Mesothelial cell of epicardium (in vitro differentiated cells): ENCODE measurements at regions not wholly inside any gene's neighbourhood (a gene's known extent, or its start where the extent isn't known, plus 50 kb on each side); places are given as distances from the start of the nearest gene placed in this dataset.
"Not testable (repeated sequence)": the region's sequence is repeated elsewhere in the genome, so short reads cannot be mapped to it uniquely, and the experiment has no call there.

Source experiments
- DNase-seq, 2 experiments: peaks; one replicate each; pipeline ENCODE4 v3.0.0; 2021; ENCODE audit warnings: low spot score in 2 of 2; ENCODE audit not compliant: unreplicated experiment in 2 of 2
- H3K27ac Mint-ChIP-seq: 2 replicates; pipeline ENCODE4 v1.8.0; 2021; ENCODE audit warnings: mixed read lengths
- H3K27me3 Mint-ChIP-seq: 2 replicates; pipeline ENCODE4 v1.8.0; 2021; ENCODE audit warnings: low read depth, mixed read lengths
- H3K36me3 Mint-ChIP-seq: 2 replicates; pipeline ENCODE4 v1.8.0; 2021; ENCODE audit warnings: mixed read lengths
- H3K4me1 Mint-ChIP-seq: 2 replicates; pipeline ENCODE4 v1.8.0; 2021; ENCODE audit warnings: mixed read lengths
- H3K4me3 Mint-ChIP-seq: 2 replicates; pipeline ENCODE4 v1.8.0; 2021; ENCODE audit warnings: mild to moderate bottlenecking, moderate library complexity, mixed read lengths
- H3K9me3 Mint-ChIP-seq: 2 replicates; pipeline ENCODE4 v1.8.0; 2021; ENCODE audit warnings: mixed read lengths
- TF ChIP-seq, protein P1 (sequence below): fragments of 200-600 bp; sonication (generic); IDR thresholded peaks from one replicate; pipeline ENCODE4 v1.5.0; 2021; ENCODE audit warnings: antibody characterized with exemption; ENCODE audit not compliant: unreplicated experiment

GRCh38 chr7:68828575-68828974, 769.7 kb upstream of the AUTS2 start:
- TF ChIP-seq, protein P1, sequence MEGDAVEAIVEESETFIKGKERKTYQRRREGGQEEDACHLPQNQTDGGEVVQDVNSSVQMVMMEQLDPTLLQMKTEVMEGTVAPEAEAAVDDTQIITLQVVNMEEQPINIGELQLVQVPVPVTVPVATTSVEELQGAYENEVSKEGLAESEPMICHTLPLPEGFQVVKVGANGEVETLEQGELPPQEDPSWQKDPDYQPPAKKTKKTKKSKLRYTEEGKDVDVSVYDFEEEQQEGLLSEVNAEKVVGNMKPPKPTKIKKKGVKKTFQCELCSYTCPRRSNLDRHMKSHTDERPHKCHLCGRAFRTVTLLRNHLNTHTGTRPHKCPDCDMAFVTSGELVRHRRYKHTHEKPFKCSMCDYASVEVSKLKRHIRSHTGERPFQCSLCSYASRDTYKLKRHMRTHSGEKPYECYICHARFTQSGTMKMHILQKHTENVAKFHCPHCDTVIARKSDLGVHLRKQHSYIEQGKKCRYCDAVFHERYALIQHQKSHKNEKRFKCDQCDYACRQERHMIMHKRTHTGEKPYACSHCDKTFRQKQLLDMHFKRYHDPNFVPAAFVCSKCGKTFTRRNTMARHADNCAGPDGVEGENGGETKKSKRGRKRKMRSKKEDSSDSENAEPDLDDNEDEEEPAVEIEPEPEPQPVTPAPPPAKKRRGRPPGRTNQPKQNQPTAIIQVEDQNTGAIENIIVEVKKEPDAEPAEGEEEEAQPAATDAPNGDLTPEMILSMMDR: no peak
- peaks cover 35% of the 10 kb centered on the region for H3K9me3 Mint-ChIP-seq
- peaks cover 5% of the 10 kb centered on the region for H3K36me3 Mint-ChIP-seq
- no peaks in the 10 kb centered on the region for H3K4me1 Mint-ChIP-seq
- no peak overlapping the region for H3K27ac Mint-ChIP-seq
- no peaks in the 10 kb centered on the region for H3K27me3 Mint-ChIP-seq
- H3K4me3 Mint-ChIP-seq: no peak overlapping the region
- no peak for DNase-seq

- TF ChIP-seq, protein P1: no peak
- H3K36me3 Mint-ChIP-seq: peaks cover 5% of the 10 kb centered on the region
- H3K9me3 Mint-ChIP-seq: peaks cover 16% of the 10 kb centered on the region
- no peaks in the 10 kb centered on the region for H3K27me3 Mint-ChIP-seq
- no peak overlapping the region for H3K4me3 Mint-ChIP-seq
- no peak for DNase-seq
- H3K4me1 Mint-ChIP-seq: no peaks in the 10 kb centered on the region
- H3K27ac Mint-ChIP-seq: no peak overlapping the region
Observed at GRCh38 chr7:68833422-68833821, 764.9 kb upstream of the AUTS2 start.

DNA sequence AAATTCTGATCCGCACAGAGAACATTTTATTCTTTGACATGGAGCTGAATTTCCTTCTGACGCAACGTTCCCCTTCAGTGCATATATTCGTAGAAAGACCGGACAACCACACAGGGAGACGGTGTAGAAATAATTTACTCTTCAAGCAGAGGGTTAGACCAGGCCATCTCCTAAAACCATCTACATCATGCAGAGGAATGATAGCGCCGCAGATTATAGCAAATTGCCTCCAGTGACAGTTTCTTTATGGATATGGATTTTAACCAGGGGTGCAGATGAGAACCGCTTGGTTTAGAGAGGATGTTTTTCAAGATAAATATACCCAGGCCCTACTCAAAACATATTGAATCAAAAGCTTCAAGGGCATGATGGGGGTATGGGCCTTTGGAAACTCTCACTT, 759.3 kb upstream of the AUTS2 start:
- TF ChIP-seq, protein P1: no peak
- Mint-ChIP-seq H3K4me3 (no peak overlapping the region), H3K4me1 (peaks cover 11% of the 10 kb centered on the region), H3K9me3 (no peaks in the 10 kb centered on the region), H3K36me3 (no peaks in the 10 kb centered on the region), H3K27ac (no peak overlapping the region), H3K27me3 (no peaks in the 10 kb centered on the region)
- no peak for DNase-seq

- no peaks in the 10 kb centered on the region for H3K9me3 Mint-ChIP-seq
- H3K4me1 Mint-ChIP-seq: peaks cover 11% of the 10 kb centered on the region
- no peaks in the 10 kb centered on the region for H3K36me3 Mint-ChIP-seq
- H3K27me3 Mint-ChIP-seq: no peaks in the 10 kb centered on the region
- no peak overlapping the region for H3K27ac Mint-ChIP-seq
- H3K4me3 Mint-ChIP-seq: no peak overlapping the region
- DNase-seq: no peak
- TF ChIP-seq, protein P1: no peak
Observed at GRCh38 chr7:68840991-68841390, 757.3 kb upstream of the AUTS2 start.

DNA sequence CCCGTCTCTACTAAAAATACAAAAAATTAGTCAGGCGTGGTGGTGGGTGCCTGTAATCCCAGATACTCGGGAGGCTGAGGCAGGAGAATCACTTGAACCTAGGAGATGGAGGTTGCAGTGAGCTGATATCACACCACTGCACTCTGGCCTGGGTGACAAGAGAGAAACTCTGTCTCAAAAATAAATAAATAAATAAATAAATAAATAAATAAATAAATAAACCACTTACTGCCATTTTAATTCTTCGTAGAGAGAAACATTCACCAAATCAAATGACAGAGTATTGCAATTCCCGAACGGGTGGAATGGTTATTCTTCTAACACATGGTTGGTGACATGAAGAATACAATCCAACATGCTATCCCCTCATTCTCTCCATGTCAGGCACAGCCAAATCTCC, 754.3 kb upstream of the AUTS2 start:
- Mint-ChIP-seq H3K4me1 (peaks cover 11% of the 10 kb centered on the region), H3K27me3 (peaks cover 11% of the 10 kb centered on the region)
- H3K36me3 Mint-ChIP-seq, H3K27ac Mint-ChIP-seq, H3K9me3 Mint-ChIP-seq, DNase-seq, H3K4me3 Mint-ChIP-seq: not testable (repeated sequence)

DNA sequence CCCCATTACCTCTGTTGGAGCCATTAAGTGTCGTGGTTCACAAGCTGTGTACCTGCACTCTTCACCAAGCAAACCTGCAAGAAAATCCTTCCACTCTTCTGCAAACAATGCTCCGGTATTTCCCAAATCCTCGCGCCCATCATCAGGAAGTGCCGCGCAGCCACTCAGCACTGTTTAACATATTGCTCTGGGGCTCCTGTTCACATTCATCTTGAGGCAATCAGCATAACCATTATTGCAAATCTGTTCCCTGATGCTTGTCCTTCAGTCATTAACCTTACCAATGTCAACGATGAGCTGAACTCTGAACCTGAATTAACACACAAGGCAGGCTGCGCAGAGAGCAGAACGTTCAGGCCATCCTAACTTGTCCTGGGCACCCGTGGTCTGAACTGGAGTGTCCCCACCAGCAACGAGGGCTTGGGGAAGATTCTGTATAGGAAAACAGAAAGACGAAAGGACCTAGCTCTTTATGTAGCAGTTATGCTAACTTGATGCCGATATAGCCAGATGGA, 751.4 kb upstream of the AUTS2 start:
- H3K27ac Mint-ChIP-seq: no peak overlapping the region
- TF ChIP-seq, protein P1: no peak
- no peak overlapping the region for H3K4me3 Mint-ChIP-seq

More for the DNA sequence above, 751.4 kb upstream of the AUTS2 start:
- Mint-ChIP-seq H3K27me3 (peaks cover 11% of the 10 kb centered on the region), H3K36me3 (no peaks in the 10 kb centered on the region), H3K4me1 (peaks cover 10% of the 10 kb centered on the region), H3K9me3 (no peaks in the 10 kb centered on the region)
- no peak for DNase-seq
